ENCODE measurements at regions not wholly inside any gene's neighbourhood (a gene's known extent, or its start where the extent isn't known, plus 50 kb on each side); places are given as distances from the start of the nearest gene placed in this dataset.
"Not testable (repeated sequence)": the region's sequence is repeated elsewhere in the genome, so short reads cannot be mapped to it uniquely, and the experiment has no call there.

GRCh38 chr4:131750006-131750405 is 1399.1 kb upstream of the PCDH10 start:
- WGBS (ENCODE audit: insufficient coverage, insufficient replicate concordance, low lambda C conversion rate, missing lambda C conversion rate), result 80% methylated on average over 14 of the region's 25 CpGs
- ATAC-seq; H3K9me3 ChIP-seq (replicated peaks; ENCODE audit: control insufficient read depth, insufficient read depth, low read length); H3K9ac ChIP-seq (ENCODE audit: control insufficient read depth, insufficient read depth, low read length); H3K4me2 ChIP-seq (ENCODE audit: control insufficient read depth, insufficient read depth); FAIRE-seq; H3K36me3 ChIP-seq (ENCODE audit: control insufficient read depth in 2 of 2, insufficient read depth in 2 of 2, low read length in 1 of 2); H3K4me1 ChIP-seq (ENCODE audit: control insufficient read depth, insufficient read depth, low read length); DNase-seq (ENCODE audit: low read depth, low spot score); intact Hi-C loops (cut with micrococcal nuclease; ENCODE audit: unreplicated experiment); H4K20me1 ChIP-seq (ENCODE audit: control insufficient read depth, insufficient read depth); H3K4me3 ChIP-seq; CTCF ChIA-PET; SMC1A ChIA-PET (ENCODE audit: uncharacterized antibody, unreplicated experiment); H3K27me3 ChIP-seq (replicated peaks in 1 of 2; ENCODE audit: control insufficient read depth in 2 of 2, insufficient read depth in 2 of 2, low read length in 1 of 2); H3K79me2 ChIP-seq (ENCODE audit: control insufficient read depth, insufficient read depth, low read length); POLR2A ChIA-PET; H3K27ac ChIP-seq (ENCODE audit: control insufficient read depth, insufficient read depth); in situ Hi-C loops (cut with MboI); BruUV-seq (replicated peaks); H2AFZ ChIP-seq (ENCODE audit: control insufficient read depth, low read depth, low read length); RAD21 ChIA-PET (ENCODE audit: unreplicated experiment): not testable (repeated sequence)

GRCh38 chr4:131750469-131750868 is 1398.6 kb upstream of the PCDH10 start:
- H3K4me3 ChIP-seq; H3K27ac ChIP-seq (ENCODE audit: control insufficient read depth, insufficient read depth); H3K4me1 ChIP-seq (ENCODE audit: control insufficient read depth, insufficient read depth, low read length); H2AFZ ChIP-seq (ENCODE audit: control insufficient read depth, low read depth, low read length); FAIRE-seq; RAD21 ChIA-PET (ENCODE audit: unreplicated experiment); H3K9me3 ChIP-seq (replicated peaks; ENCODE audit: control insufficient read depth, insufficient read depth, low read length); H3K9ac ChIP-seq (ENCODE audit: control insufficient read depth, insufficient read depth, low read length); SMC1A ChIA-PET (ENCODE audit: uncharacterized antibody, unreplicated experiment); H3K27me3 ChIP-seq (replicated peaks in 1 of 2; ENCODE audit: control insufficient read depth in 2 of 2, insufficient read depth in 2 of 2, low read length in 1 of 2); in situ Hi-C loops (cut with MboI); H3K4me2 ChIP-seq (ENCODE audit: control insufficient read depth, insufficient read depth); BruUV-seq (replicated peaks); ATAC-seq; DNase-seq (ENCODE audit: low read depth, low spot score); H3K79me2 ChIP-seq (ENCODE audit: control insufficient read depth, insufficient read depth, low read length); CTCF ChIA-PET; intact Hi-C loops (cut with micrococcal nuclease; ENCODE audit: unreplicated experiment); H4K20me1 ChIP-seq (ENCODE audit: control insufficient read depth, insufficient read depth); H3K36me3 ChIP-seq (ENCODE audit: control insufficient read depth in 2 of 2, insufficient read depth in 2 of 2, low read length in 1 of 2); POLR2A ChIA-PET: not testable (repeated sequence)
- 88% methylated on average over 24 of the region's 31 CpGs for WGBS (ENCODE audit: insufficient coverage, insufficient replicate concordance, low lambda C conversion rate, missing lambda C conversion rate)

- SMC1A ChIA-PET (ENCODE audit: uncharacterized antibody, unreplicated experiment); H3K4me3 ChIP-seq; DNase-seq (ENCODE audit: low read depth, low spot score); intact Hi-C loops (cut with micrococcal nuclease; ENCODE audit: unreplicated experiment); in situ Hi-C loops (cut with MboI); BruUV-seq (replicated peaks); H3K4me2 ChIP-seq (ENCODE audit: control insufficient read depth, insufficient read depth); ATAC-seq; H3K27me3 ChIP-seq (replicated peaks in 1 of 2; ENCODE audit: control insufficient read depth in 2 of 2, insufficient read depth in 2 of 2, low read length in 1 of 2); H4K20me1 ChIP-seq (ENCODE audit: control insufficient read depth, insufficient read depth); H3K36me3 ChIP-seq (ENCODE audit: control insufficient read depth in 2 of 2, insufficient read depth in 2 of 2, low read length in 1 of 2); H3K27ac ChIP-seq (ENCODE audit: control insufficient read depth, insufficient read depth); H2AFZ ChIP-seq (ENCODE audit: control insufficient read depth, low read depth, low read length); H3K79me2 ChIP-seq (ENCODE audit: control insufficient read depth, insufficient read depth, low read length); H3K9ac ChIP-seq (ENCODE audit: control insufficient read depth, insufficient read depth, low read length); CTCF ChIA-PET; FAIRE-seq; H3K4me1 ChIP-seq (ENCODE audit: control insufficient read depth, insufficient read depth, low read length); RAD21 ChIA-PET (ENCODE audit: unreplicated experiment); H3K9me3 ChIP-seq (replicated peaks; ENCODE audit: control insufficient read depth, insufficient read depth, low read length); POLR2A ChIA-PET: not testable (repeated sequence)
- WGBS (ENCODE audit: insufficient coverage, insufficient replicate concordance, low lambda C conversion rate, missing lambda C conversion rate), result 94% methylated on average over 7 of the region's 35 CpGs
Measured at GRCh38 chr4:131762234-131762633, 1386.9 kb upstream of the PCDH10 start.

Measured in GM12878 (cell line).